GM23248 (cell line): ENCODE measurements at regions not wholly inside any gene's neighbourhood (a gene's known extent, or its start where the extent isn't known, plus 50 kb on each side); places are given as distances from the start of the nearest gene placed in this dataset.

Experiments
- EZH2 ChIP-seq: fragments of 200-600 bp; sonication (generic); IDR thresholded peaks from 2 replicates; pipeline ENCODE4 v1.6.1; 2018; ENCODE audit warnings: antibody characterized with exemption, mild to moderate bottlenecking; ENCODE audit not compliant: insufficient read depth, poor library complexity, severe bottlenecking
- EZH2phosphoT487 ChIP-seq: fragments of 200-600 bp; sonication (generic); IDR thresholded peaks from 2 replicates; pipeline ENCODE4 v1.6.1; 2018; ENCODE audit warnings: antibody characterized with exemption, moderate library complexity, mild to moderate bottlenecking, low read depth; ENCODE audit not compliant: insufficient read depth

GRCh38 chr3:109900783-109901182, 563.4 kb upstream of the DPPA4 start:
- TF ChIP-seq EZH2phosphoT487 (no peak), EZH2 (no peak)
